HepG2 (cell line): ENCODE measurements at regions not wholly inside any gene's neighbourhood (a gene's known extent, or its start where the extent isn't known, plus 50 kb on each side); places are given as distances from the start of the nearest gene placed in this dataset.
A peak's percentile ranks its signal among the peaks of the same experiment; 100 is the strongest.

Source experiments
- ATAC-seq: fragments of 200-7000 bp; cut with Tn5 transposase; 3 replicates; pipeline ENCODE4 v1.9.1; 2020; ENCODE audit warnings: mild to moderate bottlenecking, moderate library complexity
- BruUV-seq: library from RNA; stranded (reverse); fragments of 400-500 nt; replicated peaks from 2 replicates; lab custom pipeline; 2021; lab: Mats Ljungman, UMichigan
- CTCF ChIA-PET: fragments of 300-600 bp; formaldehyde crosslinking; extraction: SDS; loops from one replicate; lab custom pipeline; 2021; ENCODE audit warnings: low total read pairs, inconsistent platforms, low intra/inter-chr PET ratio; lab: Yijun Ruan, JAX
- POLR2A ChIA-PET: fragments of 350-600 bp; sonication (Branson Sonifier 250); formaldehyde crosslinking; loops from one replicate; lab custom pipeline; 2020; ENCODE audit warnings: antibody characterized with exemption, inconsistent platforms; lab: Yijun Ruan, JAX
- DNase-seq: peaks from one replicate; pipeline ENCODE4 v3.0.0-alpha.2; 2015; ENCODE audit warnings: low spot score
- FAIRE-seq: peaks from 3 replicates; lab custom pipeline; 2011; peaks lifted over from hg19 to GRCh38; lab: Jason Lieb, UNC
- H2AFZ ChIP-seq: one replicate; pipeline ENCODE4 v1.6.1; 2011; ENCODE audit warnings: low read length, inconsistent platforms
- H3K27ac ChIP-seq: fragments of 300-600 bp; 3 replicates; pipeline ENCODE4 v1.8.0; 2011; ENCODE audit warnings: mixed run types, mild to moderate bottlenecking, mixed read lengths, low read length, inconsistent platforms; ENCODE audit not compliant: insufficient read depth; ENCODE audit errors: extremely low read length
- H3K27me3 ChIP-seq, 2 experiments: fragments of 200-600 bp in 1 of 2; 2 replicates in 1 of 2; 3 replicates in 1 of 2; pipeline versions ENCODE4 v1.6.0 to v1.8.0; 2011; ENCODE audit warnings: low read length in 2 of 2, mild to moderate bottlenecking in 2 of 2, moderate library complexity in 2 of 2, inconsistent platforms in 1 of 2; ENCODE audit not compliant: insufficient read depth in 2 of 2, control insufficient read depth in 1 of 2
- H3K36me3 ChIP-seq, 2 experiments: fragments of 200-600 bp in 1 of 2; replicated peaks in 1 of 2; 2 replicates in 1 of 2; 3 replicates in 1 of 2; pipeline versions ENCODE4 v1.5.1 to v1.8.0; 2011; ENCODE audit warnings: low read length in 2 of 2, inconsistent platforms in 1 of 2; ENCODE audit not compliant: insufficient read depth in 2 of 2, control insufficient read depth in 1 of 2
- H3K4me1 ChIP-seq: 2 replicates; pipeline ENCODE4 v1.5.1; 2012; ENCODE audit warnings: low read length, inconsistent platforms; ENCODE audit not compliant: insufficient read depth
- H3K4me2 ChIP-seq: 2 replicates; pipeline ENCODE4 v1.6.0; 2011; ENCODE audit warnings: low read depth, low read length, inconsistent platforms
- H3K4me3 ChIP-seq, 3 experiments: fragments of 200-600 bp in 1 of 3; sonication (generic), shearing (Covaris generic) in 1 of 3; replicated peaks in 1 of 3; 2 replicates each; pipeline ENCODE4 v1.5.1; 2011 to 2016; ENCODE audit warnings: low read length in 3 of 3, inconsistent platforms in 2 of 3, low read depth in 2 of 3, mild to moderate bottlenecking in 2 of 3, control low read depth in 1 of 3, mixed read lengths in 1 of 3; ENCODE audit not compliant: insufficient read depth in 1 of 3
- H3K79me2 ChIP-seq: one replicate; pipeline ENCODE4 v1.6.1; 2011; ENCODE audit warnings: low read length, inconsistent platforms; ENCODE audit not compliant: insufficient read depth
- H3K9ac ChIP-seq: 2 replicates; pipeline ENCODE4 v1.6.0; 2011; ENCODE audit warnings: mild to moderate bottlenecking, low read depth, low read length, inconsistent platforms; ENCODE audit not compliant: insufficient read depth
- H3K9me3 ChIP-seq: 2 replicates; pipeline ENCODE4 v1.5.1; 2012; ENCODE audit warnings: mild to moderate bottlenecking, low read length
- H4K20me1 ChIP-seq: 2 replicates; pipeline ENCODE4 v1.6.0; 2011; ENCODE audit warnings: inconsistent platforms, mild to moderate bottlenecking, low read length, moderate library complexity; ENCODE audit not compliant: insufficient read depth
- DZIP1 ChIP-seq: sonication (generic); formaldehyde crosslinking; IDR thresholded peaks from 2 replicates; pipeline ENCODE4 v1.5.0; 2020; ENCODE audit warnings: mild to moderate bottlenecking, missing genetic modification reagents
- HNRNPL ChIP-seq: fragments of 200-400 bp; formaldehyde crosslinking; IDR thresholded peaks from 2 replicates; pipeline ENCODE4 v1.6.1; 2017; ENCODE audit warnings: mild to moderate bottlenecking, low read depth, low read length
- ZNF547 ChIP-seq: sonication (generic); formaldehyde crosslinking; IDR thresholded peaks from 2 replicates; pipeline ENCODE4 v1.5.1; 2020; ENCODE audit warnings: mild to moderate bottlenecking, missing genetic modification reagents
- ZNF646 ChIP-seq: sonication (generic); formaldehyde crosslinking; IDR thresholded peaks from 2 replicates; pipeline ENCODE4 v1.9.0; 2021; ENCODE audit warnings: mild to moderate bottlenecking, missing genetic modification reagents
- WGBS: methylation state at CpG from one replicate; pipeline ENCODE4 v1.1.6; 2017; ENCODE audit warnings: low lambda C conversion rate; 5-methylcytosine and 5-hydroxymethylcytosine counted together
- in situ Hi-C: cut with HindIII; loops from 2 replicates; pipeline ENCODE4 v1.10.0; 2017; ENCODE audit warnings: low pct_unique_long_range_greater_than_20kb; ENCODE audit not compliant: extremely low pct_ligation_motif_present
- intact Hi-C: fragments of 100-400 bp; cut with micrococcal nuclease; formaldehyde crosslinking; loops from one replicate; pipeline ENCODE4 v1.10.0; 2022; ENCODE audit not compliant: unreplicated experiment

- no peak for TF ChIP-seq ZNF547
Observed at GRCh38 chr9:89252651-89253267, 58.2 kb upstream of the CKS2 start (continued).

DNA sequence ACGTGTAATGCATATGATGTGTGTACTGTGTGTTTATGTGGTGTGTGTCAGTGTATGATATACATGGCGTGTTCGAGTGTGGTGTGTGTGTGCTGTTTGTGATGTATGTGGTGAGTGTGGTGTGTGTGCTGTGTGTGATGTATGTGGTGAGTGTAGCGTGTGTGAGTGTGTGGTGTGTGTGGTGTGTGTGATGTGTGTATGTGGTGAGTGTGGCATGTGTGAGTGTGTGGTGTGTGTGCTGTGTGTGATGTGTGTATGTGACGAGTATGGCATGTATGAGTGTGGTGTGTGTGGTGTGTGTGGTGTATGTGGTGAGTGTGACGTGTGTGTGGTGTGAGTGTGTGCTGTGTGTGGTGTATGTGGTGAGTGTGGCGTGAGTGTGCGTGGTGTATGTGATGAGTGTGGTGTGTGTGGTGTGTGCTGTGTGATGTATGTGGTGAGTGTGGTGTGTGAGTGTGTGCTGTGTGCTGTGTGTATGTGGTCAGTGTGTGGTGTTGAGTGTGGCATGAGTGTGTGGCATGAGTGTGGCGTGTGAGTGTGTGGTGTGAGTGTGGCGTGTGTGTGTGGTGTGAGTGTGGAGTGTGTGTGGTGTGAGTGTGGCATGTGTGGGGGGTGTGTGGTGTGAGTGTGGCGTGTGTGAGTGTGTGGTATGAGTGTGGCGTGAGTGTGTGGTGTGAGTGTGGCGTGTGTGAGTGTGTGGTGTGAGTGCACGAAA lies 56.8 kb upstream of the CKS2 start:
- Histone ChIP-seq H3K79me2 (no peaks in the 10 kb centered on the region), H3K36me3 (no peaks in the 10 kb centered on the region), H3K4me3 (no peak overlapping the region), H3K4me1 (no peaks in the 10 kb centered on the region), H3K27me3 (no peaks in the 10 kb centered on the region), H3K4me2 (no peak overlapping the region), H3K9me3 (peaks cover 5% of the 10 kb centered on the region; the same call in 1 of the 2 replicates), H4K20me1 (no peaks in the 10 kb centered on the region), H3K27ac (no peak overlapping the region), H2AFZ (no peak overlapping the region), H3K9ac (no peak overlapping the region)
- DNase-seq (no peak), FAIRE-seq (peak; percentile 79), ATAC-seq (no peak)
- 77% methylated on average over 14 of the region's 14 CpGs for WGBS
- TF ChIP-seq DZIP1 (CRISPR knock-in tag) (no peak), HNRNPL (0 out of 2 replicates have a peak, but pooled peaks have one; percentile 63), ZNF646 (peak; percentile 86)
- ChIA-PET POLR2A (no interaction called here), CTCF (no interaction called here)
- intact Hi-C loops (no loop called here), in situ Hi-C loops (no loop called here)
- BruUV-seq = no TSS peak
